ENCODE measurements at regions not wholly inside any gene's neighbourhood (a gene's known extent, or its start where the extent isn't known, plus 50 kb on each side); places are given as distances from the start of the nearest gene placed in this dataset.

DNA sequence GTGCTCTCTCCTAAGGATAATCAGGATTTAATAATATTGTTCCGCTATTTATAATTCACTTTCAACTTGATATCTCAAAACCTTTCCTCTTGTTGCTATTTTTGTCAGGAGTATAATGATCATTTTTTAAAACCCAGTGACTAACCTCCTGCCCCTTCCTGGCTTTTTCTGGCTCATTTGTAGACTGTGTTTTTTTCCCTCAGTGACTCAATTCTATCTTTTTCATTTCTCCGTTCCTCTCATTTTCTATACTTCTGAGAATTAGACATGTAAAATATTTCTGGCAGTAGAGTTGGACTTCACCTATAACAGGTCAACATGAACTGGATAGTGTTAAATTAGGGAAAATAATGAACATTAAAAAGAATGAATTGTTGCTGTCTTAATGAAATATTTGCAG is 490.7 kb downstream of the EDEM1 start:
- DNase-seq: no peak
- Histone ChIP-seq H3K4me2 (ENCODE audit: insufficient read depth, low read length) (no peak overlapping the region), H4K20me1 (ENCODE audit: insufficient read depth, low read length) (no peaks in the 10 kb centered on the region), H3K9me3 (ENCODE audit: insufficient read depth, low read length, severe bottlenecking) (no peaks in the 10 kb centered on the region), H3K4me1 (ENCODE audit: insufficient read depth, low read length) (no peaks in the 10 kb centered on the region), H3K9ac (ENCODE audit: low read depth, low read length) (no peak overlapping the region), H2AFZ (ENCODE audit: low read depth, low read length) (no peak overlapping the region), H3K27me3 (ENCODE audit: insufficient read depth, low read length, poor library complexity) (no peaks in the 10 kb centered on the region), H3K27ac (ENCODE audit: low read length) (no peak overlapping the region), H3K79me2 (ENCODE audit: insufficient read depth, low read length) (no peaks in the 10 kb centered on the region), H3K4me3 (ENCODE audit: low read depth in 1 of 2, low read length in 2 of 2) (no peak overlapping the region), H3K36me3 (ENCODE audit: insufficient read depth, low read length) (no peaks in the 10 kb centered on the region)
- no peak for ATAC-seq (ENCODE audit: insufficient read depth, low read depth)
- TF ChIP-seq EZH2 (IDR thresholded peaks at IDR 0.05; ENCODE audit: borderline replicate concordance, low read depth, low read length, severe bottlenecking): no peak
- TF ChIP-seq, protein P1, sequence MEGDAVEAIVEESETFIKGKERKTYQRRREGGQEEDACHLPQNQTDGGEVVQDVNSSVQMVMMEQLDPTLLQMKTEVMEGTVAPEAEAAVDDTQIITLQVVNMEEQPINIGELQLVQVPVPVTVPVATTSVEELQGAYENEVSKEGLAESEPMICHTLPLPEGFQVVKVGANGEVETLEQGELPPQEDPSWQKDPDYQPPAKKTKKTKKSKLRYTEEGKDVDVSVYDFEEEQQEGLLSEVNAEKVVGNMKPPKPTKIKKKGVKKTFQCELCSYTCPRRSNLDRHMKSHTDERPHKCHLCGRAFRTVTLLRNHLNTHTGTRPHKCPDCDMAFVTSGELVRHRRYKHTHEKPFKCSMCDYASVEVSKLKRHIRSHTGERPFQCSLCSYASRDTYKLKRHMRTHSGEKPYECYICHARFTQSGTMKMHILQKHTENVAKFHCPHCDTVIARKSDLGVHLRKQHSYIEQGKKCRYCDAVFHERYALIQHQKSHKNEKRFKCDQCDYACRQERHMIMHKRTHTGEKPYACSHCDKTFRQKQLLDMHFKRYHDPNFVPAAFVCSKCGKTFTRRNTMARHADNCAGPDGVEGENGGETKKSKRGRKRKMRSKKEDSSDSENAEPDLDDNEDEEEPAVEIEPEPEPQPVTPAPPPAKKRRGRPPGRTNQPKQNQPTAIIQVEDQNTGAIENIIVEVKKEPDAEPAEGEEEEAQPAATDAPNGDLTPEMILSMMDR (IDR thresholded peaks at IDR 0.05; ENCODE audit: borderline replicate concordance, extremely low read depth, low read length, poor library complexity, severe bottlenecking): no peak

DNA sequence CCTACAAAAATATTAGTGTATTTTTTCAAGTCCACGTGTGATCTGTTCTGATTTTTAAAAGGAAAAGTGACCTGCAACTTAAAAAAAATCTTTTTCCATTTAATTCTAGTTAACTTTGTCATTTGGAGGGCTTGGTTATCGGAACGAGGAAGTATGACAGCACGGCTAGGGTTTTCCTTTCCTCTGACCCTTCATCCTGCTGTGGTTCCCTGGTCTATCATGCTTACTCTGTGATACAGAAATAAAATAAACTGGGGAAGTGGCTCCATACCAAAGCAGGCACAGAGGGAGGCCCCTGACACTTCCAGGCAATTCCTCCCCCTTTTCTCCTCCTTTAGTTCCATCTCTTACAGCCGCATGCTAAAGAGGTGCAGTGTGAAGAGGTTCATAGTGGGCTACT is 491.3 kb downstream of the EDEM1 start:
- Histone ChIP-seq H3K4me2 (ENCODE audit: insufficient read depth, low read length) (no peak overlapping the region), H3K27me3 (ENCODE audit: insufficient read depth, low read length, poor library complexity) (no peaks in the 10 kb centered on the region), H3K4me3 (ENCODE audit: low read depth in 1 of 2, low read length in 2 of 2) (no peak overlapping the region), H2AFZ (ENCODE audit: low read depth, low read length) (no peak overlapping the region), H3K27ac (ENCODE audit: low read length) (no peak overlapping the region), H3K9ac (ENCODE audit: low read depth, low read length) (no peak overlapping the region), H3K79me2 (ENCODE audit: insufficient read depth, low read length) (no peaks in the 10 kb centered on the region), H4K20me1 (ENCODE audit: insufficient read depth, low read length) (no peaks in the 10 kb centered on the region), H3K36me3 (ENCODE audit: insufficient read depth, low read length) (no peaks in the 10 kb centered on the region), H3K9me3 (ENCODE audit: insufficient read depth, low read length, severe bottlenecking) (no peaks in the 10 kb centered on the region), H3K4me1 (ENCODE audit: insufficient read depth, low read length) (no peaks in the 10 kb centered on the region)
- no peak for DNase-seq
- ATAC-seq (ENCODE audit: insufficient read depth, low read depth): no peak
- TF ChIP-seq, protein P1 (IDR thresholded peaks at IDR 0.05; ENCODE audit: borderline replicate concordance, extremely low read depth, low read length, poor library complexity, severe bottlenecking): no peak
- TF ChIP-seq EZH2 (IDR thresholded peaks at IDR 0.05; ENCODE audit: borderline replicate concordance, low read depth, low read length, severe bottlenecking): no peak

DNA sequence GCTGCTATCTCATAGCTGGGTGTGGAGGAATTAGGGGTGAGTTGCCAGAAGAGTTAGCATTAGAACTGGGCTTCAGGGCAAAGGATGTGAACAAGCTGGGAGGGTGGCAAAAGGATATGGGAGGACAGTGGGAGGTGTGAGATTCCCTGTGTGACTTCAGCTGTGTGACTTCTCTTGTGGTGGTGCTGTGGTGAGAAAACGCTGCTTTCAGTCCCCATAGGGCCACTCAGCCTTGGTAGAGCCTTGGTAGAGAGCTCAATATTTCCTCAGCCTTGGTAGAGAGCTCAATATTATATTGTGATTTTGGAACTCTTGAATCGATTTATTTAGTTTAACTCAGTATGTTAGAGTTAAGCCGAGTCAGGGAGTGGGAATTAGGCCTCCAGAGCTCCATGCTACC is 499.7 kb downstream of the EDEM1 start:
- Histone ChIP-seq H3K27ac (ENCODE audit: low read length) (no peak overlapping the region), H3K9me3 (ENCODE audit: insufficient read depth, low read length, severe bottlenecking) (no peaks in the 10 kb centered on the region), H4K20me1 (ENCODE audit: insufficient read depth, low read length) (no peaks in the 10 kb centered on the region), H3K36me3 (ENCODE audit: insufficient read depth, low read length) (no peaks in the 10 kb centered on the region), H3K79me2 (ENCODE audit: insufficient read depth, low read length) (no peaks in the 10 kb centered on the region), H3K4me1 (ENCODE audit: insufficient read depth, low read length) (no peaks in the 10 kb centered on the region), H3K4me2 (ENCODE audit: insufficient read depth, low read length) (no peak overlapping the region), H3K27me3 (ENCODE audit: insufficient read depth, low read length, poor library complexity) (no peaks in the 10 kb centered on the region), H3K9ac (ENCODE audit: low read depth, low read length) (no peak overlapping the region), H3K4me3 (ENCODE audit: low read depth in 1 of 2, low read length in 2 of 2) (no peak overlapping the region), H2AFZ (ENCODE audit: low read depth, low read length) (no peak overlapping the region)
- TF ChIP-seq, protein P1 (IDR thresholded peaks at IDR 0.05; ENCODE audit: borderline replicate concordance, extremely low read depth, low read length, poor library complexity, severe bottlenecking): no peak
- DNase-seq (no peak), ATAC-seq (ENCODE audit: insufficient read depth, low read depth) (no peak)

DNA sequence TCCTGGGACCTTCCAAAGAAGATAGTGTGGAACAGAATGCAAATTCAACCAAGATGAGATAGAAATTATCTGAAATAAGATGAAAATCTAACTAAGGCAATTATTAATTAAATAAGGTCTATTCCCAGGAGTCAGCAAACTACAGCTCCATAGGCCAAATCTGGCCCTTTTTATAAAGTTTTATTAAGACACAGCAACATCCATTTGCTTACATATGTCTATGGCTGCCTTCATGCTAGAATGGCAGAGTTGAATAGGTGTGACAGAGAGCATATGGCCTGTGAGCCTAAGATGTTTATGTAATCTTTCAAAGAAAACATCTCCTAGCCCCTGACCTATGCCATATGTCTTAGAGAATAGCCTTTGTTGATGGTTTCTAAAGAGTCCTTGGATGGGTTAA is 503.0 kb downstream of the EDEM1 start:
- Histone ChIP-seq H2AFZ (ENCODE audit: low read depth, low read length) (no peak overlapping the region), H3K9me3 (ENCODE audit: insufficient read depth, low read length, severe bottlenecking) (no peaks in the 10 kb centered on the region), H3K9ac (ENCODE audit: low read depth, low read length) (no peak overlapping the region), H3K4me2 (ENCODE audit: insufficient read depth, low read length) (no peak overlapping the region), H3K4me3 (ENCODE audit: low read depth in 1 of 2, low read length in 2 of 2) (no peak overlapping the region), H3K4me1 (ENCODE audit: insufficient read depth, low read length) (no peaks in the 10 kb centered on the region), H3K27me3 (ENCODE audit: insufficient read depth, low read length, poor library complexity) (no peaks in the 10 kb centered on the region), H3K79me2 (ENCODE audit: insufficient read depth, low read length) (no peaks in the 10 kb centered on the region), H3K27ac (ENCODE audit: low read length) (no peak overlapping the region), H3K36me3 (ENCODE audit: insufficient read depth, low read length) (no peaks in the 10 kb centered on the region), H4K20me1 (ENCODE audit: insufficient read depth, low read length) (no peaks in the 10 kb centered on the region)
- ATAC-seq (ENCODE audit: insufficient read depth, low read depth) (no peak), DNase-seq (no peak)
- no peak for TF ChIP-seq EZH2 (IDR thresholded peaks at IDR 0.05; ENCODE audit: borderline replicate concordance, low read depth, low read length, severe bottlenecking)
- TF ChIP-seq, protein P1 (IDR thresholded peaks at IDR 0.05; ENCODE audit: borderline replicate concordance, extremely low read depth, low read length, poor library complexity, severe bottlenecking): no peak

Measured in DND-41 (cell line).